ENCODE measurements at regions not wholly inside any gene's neighbourhood (a gene's known extent, or its start where the extent isn't known, plus 50 kb on each side); places are given as distances from the start of the nearest gene placed in this dataset.

GRCh38 chr18:28725876-28726275 is 548.9 kb upstream of the CDH2 start:
- DNase-seq = no peak

GRCh38 chr18:28723506-28723905 is 546.6 kb upstream of the CDH2 start:
- DNase-seq = no peak

GRCh38 chr18:28718696-28719095 is 541.8 kb upstream of the CDH2 start:
- DNase-seq = no peak

- no peak for DNase-seq
Observed at GRCh38 chr18:28716338-28716737, 539.4 kb upstream of the CDH2 start.

- DNase-seq = no peak
Observed at GRCh38 chr18:28715206-28715605, 538.3 kb upstream of the CDH2 start.

- DNase-seq = no peak
Observed at GRCh38 chr18:28714498-28714897, 537.6 kb upstream of the CDH2 start.

GRCh38 chr18:28712796-28713425 is 536.0 kb upstream of the CDH2 start:
- DNase-seq = no peak

- DNase-seq = no peak
Observed at GRCh38 chr18:28712172-28712571, 535.2 kb upstream of the CDH2 start.

- DNase-seq = no peak
Observed at GRCh38 chr18:28711096-28711495, 534.2 kb upstream of the CDH2 start.

GRCh38 chr18:28707006-28707405 is 530.1 kb upstream of the CDH2 start:
- DNase-seq = no peak

GRCh38 chr18:28706397-28706796 is 529.5 kb upstream of the CDH2 start:
- no peak for DNase-seq

GRCh38 chr18:28705482-28705881 is 528.6 kb upstream of the CDH2 start:
- DNase-seq = no peak

- no peak for DNase-seq
Observed at GRCh38 chr18:28692337-28692736, 515.4 kb upstream of the CDH2 start.

GRCh38 chr18:28691496-28691840 is 514.5 kb upstream of the CDH2 start:
- DNase-seq = no peak

GRCh38 chr18:28690836-28691495 is 514.0 kb upstream of the CDH2 start:
- DNase-seq = no peak

GRCh38 chr18:28690100-28690499 is 513.2 kb upstream of the CDH2 start:
- no peak for DNase-seq

GRCh38 chr18:28689588-28689987 is 512.7 kb upstream of the CDH2 start:
- no peak for DNase-seq

GRCh38 chr18:28684746-28685355 is 507.9 kb upstream of the CDH2 start:
- DNase-seq = no peak

GRCh38 chr18:28682912-28683311 is 506.0 kb upstream of the CDH2 start:
- DNase-seq = no peak

- DNase-seq = no peak
Observed at GRCh38 chr18:28669165-28669564, 492.2 kb upstream of the CDH2 start.

- no peak for DNase-seq
Observed at GRCh38 chr18:28666216-28666615, 489.3 kb upstream of the CDH2 start.

GRCh38 chr18:28657961-28658360 is 481.0 kb upstream of the CDH2 start:
- DNase-seq = no peak

GRCh38 chr18:28652654-28653053 is 475.7 kb upstream of the CDH2 start:
- no peak for DNase-seq

- no peak for DNase-seq
Observed at GRCh38 chr18:28651298-28651697, 474.4 kb upstream of the CDH2 start.

GRCh38 chr18:28650860-28651259 is 473.9 kb upstream of the CDH2 start:
- no peak for DNase-seq
